MM.1S (cell line): ENCODE measurements at regions not wholly inside any gene's neighbourhood (a gene's known extent, or its start where the extent isn't known, plus 50 kb on each side); places are given as distances from the start of the nearest gene placed in this dataset.

Source experiments
- DNase-seq: peaks from one replicate; pipeline ENCODE4 v3.0.0-alpha.2; 2015
- H2AFZ ChIP-seq: fragments of 300-600 bp; sonication (generic); 2 replicates; pipeline ENCODE4 v1.6.0; 2016; ENCODE audit warnings: antibody characterized with exemption, low read length
- H3F3A ChIP-seq: fragments of 300-600 bp; sonication (generic); 2 replicates; pipeline ENCODE4 v1.6.1; 2016; ENCODE audit warnings: mild to moderate bottlenecking, antibody characterized with exemption, low read length, moderate library complexity, mixed read lengths; ENCODE audit not compliant: insufficient read depth
- H3K27ac ChIP-seq: fragments of 300-600 bp; sonication (generic); 2 replicates; pipeline ENCODE4 v1.5.1; 2016; ENCODE audit warnings: mild to moderate bottlenecking, low read length
- H3K27me3 ChIP-seq: fragments of 300-600 bp; sonication (generic); replicated peaks from 2 replicates; pipeline ENCODE4 v1.6.0; 2016; ENCODE audit warnings: low read length; ENCODE audit not compliant: insufficient read depth
- H3K36me3 ChIP-seq: fragments of 300-600 bp; sonication (generic); replicated peaks from 2 replicates; pipeline ENCODE4 v1.6.1; 2016; ENCODE audit warnings: mild to moderate bottlenecking, low read length, mixed read lengths; ENCODE audit not compliant: insufficient read depth
- H3K4me1 ChIP-seq: fragments of 300-600 bp; sonication (generic); 2 replicates; pipeline ENCODE4 v1.6.1; 2016; ENCODE audit warnings: low read length, mixed read lengths
- H3K4me2 ChIP-seq: fragments of 300-600 bp; sonication (generic); 2 replicates; pipeline ENCODE4 v1.6.0; 2016; ENCODE audit warnings: low read depth, low read length
- H3K4me3 ChIP-seq: fragments of 300-600 bp; sonication (generic); 2 replicates; pipeline ENCODE4 v1.5.1; 2016; ENCODE audit warnings: low read length, mixed read lengths
- H3K79me2 ChIP-seq: fragments of 300-600 bp; sonication (generic); 2 replicates; pipeline ENCODE4 v1.6.1; 2016; ENCODE audit warnings: mixed run types, low read length, mixed read lengths
- H3K9ac ChIP-seq: fragments of 300-600 bp; sonication (generic); 2 replicates; pipeline ENCODE4 v1.6.1; 2016; ENCODE audit warnings: low read length, mixed read lengths
- H3K9me2 ChIP-seq: fragments of 300-600 bp; sonication (generic); replicated peaks from 2 replicates; pipeline ENCODE4 v1.6.1; 2016; ENCODE audit warnings: mild to moderate bottlenecking, low read length, mixed read lengths; ENCODE audit not compliant: insufficient read depth
- H3K9me3 ChIP-seq: fragments of 300-600 bp; sonication (generic); replicated peaks from 2 replicates; pipeline ENCODE4 v1.6.1; 2016; ENCODE audit warnings: mild to moderate bottlenecking, low read length, mixed read lengths; ENCODE audit not compliant: insufficient read depth
- H4K20me1 ChIP-seq: fragments of 300-600 bp; sonication (generic); 2 replicates; pipeline ENCODE4 v1.6.1; 2016; ENCODE audit warnings: mild to moderate bottlenecking, low read length, moderate library complexity, mixed read lengths; ENCODE audit not compliant: insufficient read depth
- CTCF ChIP-seq: fragments of 300-600 bp; sonication (generic); IDR thresholded peaks from 2 replicates; pipeline ENCODE4 v1.5.1; 2016; ENCODE audit warnings: antibody characterized with exemption, low read length, mixed read lengths
- EZH2 ChIP-seq: fragments of 300-600 bp; sonication (generic); optimal IDR thresholded peaks from 2 replicates; pipeline ENCODE3; 2017; ENCODE audit warnings: low read depth, mild to moderate bottlenecking, antibody characterized with exemption, low read length, mixed read lengths
- EZH2phosphoT487 ChIP-seq: fragments of 300-600 bp; sonication (generic); IDR thresholded peaks from 2 replicates; pipeline ENCODE4 v1.6.1; 2018; ENCODE audit warnings: antibody characterized with exemption, low read length

- TF ChIP-seq EZH2phosphoT487 (no peak), EZH2 (no peak), CTCF (no peak)
- H3K36me3 ChIP-seq = no peaks in the 10 kb centered on the region
- no peak overlapping the region for H3K27ac ChIP-seq
- H3K4me2 ChIP-seq = no peak overlapping the region
- H2AFZ ChIP-seq = no peak overlapping the region
- H3K4me3 ChIP-seq = no peak overlapping the region
- no peaks in the 10 kb centered on the region for H3K27me3 ChIP-seq
- H3F3A ChIP-seq = no peaks in the 10 kb centered on the region
- no peaks in the 10 kb centered on the region for H3K9me3 ChIP-seq
- no peak overlapping the region for H3K9ac ChIP-seq
- DNase-seq = no peak
- no peaks in the 10 kb centered on the region for H3K79me2 ChIP-seq
- H3K9me2 ChIP-seq = no peaks in the 10 kb centered on the region
- H4K20me1 ChIP-seq = no peaks in the 10 kb centered on the region
- H3K4me1 ChIP-seq = no peaks in the 10 kb centered on the region
These were observed 700.5 kb upstream of the ZNF385D start for GRCh38 chr3:22451501-22451900.

DNA sequence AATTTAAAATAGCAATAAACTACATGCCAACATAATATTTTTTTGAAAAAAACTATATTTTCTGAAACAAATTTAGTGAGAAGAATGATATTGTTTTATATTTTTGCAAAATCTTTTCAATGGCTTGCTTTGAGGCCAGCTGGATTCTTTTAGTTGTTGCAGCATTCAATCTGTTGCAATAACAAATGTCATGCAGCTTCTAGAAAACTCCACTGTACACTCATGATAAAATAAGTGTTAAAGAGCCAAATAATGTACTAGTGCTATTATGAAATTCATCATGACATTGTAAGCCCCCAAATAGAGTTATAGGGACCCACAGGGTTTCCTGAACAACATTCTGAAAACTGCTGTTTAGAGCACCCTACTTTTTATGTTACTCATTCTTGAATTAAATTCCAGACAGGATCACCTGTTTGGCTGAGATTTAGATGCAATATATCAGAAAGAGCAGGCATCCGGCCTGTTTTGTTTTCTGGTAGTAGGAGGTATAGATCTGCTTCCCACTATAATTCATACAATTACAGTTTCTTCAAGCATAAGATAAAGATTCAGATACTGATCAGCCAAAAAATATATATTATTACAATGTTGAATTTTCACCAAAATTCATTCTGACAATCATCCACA is 703.0 kb upstream of the ZNF385D start:
- Histone ChIP-seq H2AFZ (no peak overlapping the region), H3K4me2 (no peak overlapping the region), H3K9me3 (no peaks in the 10 kb centered on the region), H4K20me1 (no peaks in the 10 kb centered on the region), H3K4me3 (no peak overlapping the region), H3K9ac (no peak overlapping the region), H3K27ac (no peak overlapping the region), H3K79me2 (no peaks in the 10 kb centered on the region), H3K4me1 (no peaks in the 10 kb centered on the region), H3K27me3 (no peaks in the 10 kb centered on the region), H3K36me3 (no peaks in the 10 kb centered on the region), H3K9me2 (no peaks in the 10 kb centered on the region), H3F3A (no peaks in the 10 kb centered on the region)
- no peak for DNase-seq
- TF ChIP-seq CTCF = no peak
- TF ChIP-seq EZH2phosphoT487 = no peak
- no peak for TF ChIP-seq EZH2

- H3K9ac ChIP-seq = no peak overlapping the region
- no peaks in the 10 kb centered on the region for H3K9me3 ChIP-seq
- H3K4me1 ChIP-seq = no peaks in the 10 kb centered on the region
- no peak overlapping the region for H3K4me3 ChIP-seq
- H3K79me2 ChIP-seq = no peaks in the 10 kb centered on the region
- H3F3A ChIP-seq = no peaks in the 10 kb centered on the region
- no peak overlapping the region for H3K27ac ChIP-seq
- no peaks in the 10 kb centered on the region for H3K27me3 ChIP-seq
- no peak overlapping the region for H2AFZ ChIP-seq
- H4K20me1 ChIP-seq = no peaks in the 10 kb centered on the region
- TF ChIP-seq CTCF (no peak), EZH2 (no peak), EZH2phosphoT487 (no peak)
- no peak for DNase-seq
- no peaks in the 10 kb centered on the region for H3K36me3 ChIP-seq
- no peaks in the 10 kb centered on the region for H3K9me2 ChIP-seq
- no peak overlapping the region for H3K4me2 ChIP-seq
These were observed 719.0 kb upstream of the ZNF385D start for GRCh38 chr3:22469995-22470394.

DNA sequence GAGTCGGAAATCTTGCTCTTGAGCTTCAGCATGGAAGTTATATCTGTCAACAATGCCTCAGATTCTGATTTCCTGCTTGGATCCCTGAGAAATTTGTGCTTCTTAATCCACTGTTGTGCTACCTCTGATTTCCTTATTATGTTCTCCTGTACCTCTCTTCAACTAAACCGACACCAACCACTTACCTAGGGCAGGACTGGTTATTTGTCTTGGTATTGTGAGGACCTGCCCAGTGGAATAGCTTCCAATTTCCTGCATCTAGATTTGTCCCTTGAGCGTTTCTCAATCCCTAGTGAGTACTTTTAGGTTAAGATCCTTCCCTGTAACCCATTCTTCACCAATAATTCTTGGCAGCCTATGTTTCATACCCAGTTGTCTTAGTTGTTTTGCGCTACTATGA is 720.5 kb upstream of the ZNF385D start:
- H3K4me3 ChIP-seq = no peak overlapping the region
- no peaks in the 10 kb centered on the region for H3K9me3 ChIP-seq
- H3K4me1 ChIP-seq = no peaks in the 10 kb centered on the region
- no peaks in the 10 kb centered on the region for H3K27me3 ChIP-seq
- no peaks in the 10 kb centered on the region for H3K79me2 ChIP-seq
- DNase-seq = no peak
- H3K9ac ChIP-seq = no peak overlapping the region
- H3K4me2 ChIP-seq = no peak overlapping the region
- H3F3A ChIP-seq = no peaks in the 10 kb centered on the region
- no peak overlapping the region for H3K27ac ChIP-seq
- no peak for TF ChIP-seq EZH2
- TF ChIP-seq CTCF = no peak
- TF ChIP-seq EZH2phosphoT487 = no peak
- H3K9me2 ChIP-seq = no peaks in the 10 kb centered on the region
- H4K20me1 ChIP-seq = no peaks in the 10 kb centered on the region
- no peak overlapping the region for H2AFZ ChIP-seq
- no peaks in the 10 kb centered on the region for H3K36me3 ChIP-seq
